GM18499 (cell line): ENCODE measurements at regions not wholly inside any gene's neighbourhood (a gene's known extent, or its start where the extent isn't known, plus 50 kb on each side); places are given as distances from the start of the nearest gene placed in this dataset.

Source experiments
- ATAC-seq: cut with Tn5 transposase; IDR thresholded peaks from one replicate; pipeline ENCODE4 v1.9.1; 2021; ENCODE audit warnings: moderate number of reproducible peaks; ENCODE audit not compliant: insufficient read depth, unreplicated experiment

GRCh38 chr5:100974082-100974481 is 71.0 kb upstream of the ST8SIA4 start:
- ATAC-seq, result no peak

- no peak for ATAC-seq
Measured at GRCh38 chr5:100970646-100971255, 67.7 kb upstream of the ST8SIA4 start.

- ATAC-seq, result no peak
Measured at GRCh38 chr5:100965291-100965690, 62.2 kb upstream of the ST8SIA4 start.
